ENCODE measurements at regions not wholly inside any gene's neighbourhood (a gene's known extent, or its start where the extent isn't known, plus 50 kb on each side); places are given as distances from the start of the nearest gene placed in this dataset.

GRCh38 chr2:228245601-228246000 lies 64.1 kb upstream of the SPHKAP start:
- ATAC-seq = no peak
- no peak for TF ChIP-seq CSDC2 (CRISPR knock-in tag; IDR thresholded peaks at IDR 0.05)
- no peak for TF ChIP-seq ESRRG (CRISPR knock-in tag; IDR thresholded peaks at IDR 0.05)
- no peak for TF ChIP-seq TOX (CRISPR knock-in tag; IDR thresholded peaks at IDR 0.05; ENCODE audit: borderline replicate concordance)
- no peak for TF ChIP-seq CREB5 (CRISPR knock-in tag; IDR thresholded peaks at IDR 0.05; ENCODE audit: low read depth)
- TF ChIP-seq TCF4 (CRISPR knock-in tag; IDR thresholded peaks at IDR 0.05; ENCODE audit: borderline replicate concordance) = no peak

GRCh38 chr2:228242591-228242990 lies 61.1 kb upstream of the SPHKAP start:
- no peak for TF ChIP-seq OSR1 (CRISPR knock-in tag; IDR thresholded peaks at IDR 0.05)
- TF ChIP-seq POU6F1 (CRISPR knock-in tag; IDR thresholded peaks at IDR 0.05; ENCODE audit: borderline replicate concordance, low read depth) = no peak
- no peak for TF ChIP-seq PPARA (CRISPR knock-in tag; IDR thresholded peaks at IDR 0.05; ENCODE audit: borderline replicate concordance)
- no peak for TF ChIP-seq ISL1 (CRISPR knock-in tag; IDR thresholded peaks at IDR 0.05)
- no peak for TF ChIP-seq TSHZ2 (CRISPR knock-in tag; IDR thresholded peaks at IDR 0.05)
- TF ChIP-seq ESRRG (CRISPR knock-in tag; IDR thresholded peaks at IDR 0.05) = no peak
- no peak for TF ChIP-seq PATZ1 (CRISPR knock-in tag; IDR thresholded peaks at IDR 0.05; ENCODE audit: borderline replicate concordance)
- no peak for TF ChIP-seq ZC3H10 (CRISPR knock-in tag; IDR thresholded peaks at IDR 0.05)
- no peak for TF ChIP-seq ZNF70 (CRISPR knock-in tag; IDR thresholded peaks at IDR 0.05)
- no peak for TF ChIP-seq CSRNP3 (CRISPR knock-in tag; IDR thresholded peaks at IDR 0.05)
- no peak for TF ChIP-seq ZFP3 (CRISPR knock-in tag; IDR thresholded peaks at IDR 0.05)
- no peak for TF ChIP-seq ZNF565 (CRISPR knock-in tag; conservative IDR thresholded peaks at IDR 0.05; ENCODE audit: low read depth)
- TF ChIP-seq BACH2 (CRISPR knock-in tag; IDR thresholded peaks at IDR 0.05; ENCODE audit: borderline replicate concordance) = no peak
- no peak for ATAC-seq

GRCh38 chr2:228239907-228240561 lies 58.5 kb upstream of the SPHKAP start:
- no peak for ATAC-seq
- TF ChIP-seq ZC3H10 (CRISPR knock-in tag; IDR thresholded peaks at IDR 0.05) = no peak
- no peak for TF ChIP-seq PATZ1 (CRISPR knock-in tag; IDR thresholded peaks at IDR 0.05; ENCODE audit: borderline replicate concordance)
- TF ChIP-seq ZNF8 (CRISPR knock-in tag; IDR thresholded peaks at IDR 0.05) = no peak
- no peak for TF ChIP-seq ARNTL (CRISPR knock-in tag; IDR thresholded peaks at IDR 0.05; ENCODE audit: borderline replicate concordance, low read depth)
- TF ChIP-seq ESRRG (CRISPR knock-in tag; IDR thresholded peaks at IDR 0.05) = no peak
- TF ChIP-seq ISL1 (CRISPR knock-in tag; IDR thresholded peaks at IDR 0.05) = no peak
- TF ChIP-seq POU6F1 (CRISPR knock-in tag; IDR thresholded peaks at IDR 0.05; ENCODE audit: borderline replicate concordance, low read depth) = no peak
- TF ChIP-seq CSDC2 (CRISPR knock-in tag; IDR thresholded peaks at IDR 0.05) = no peak
- TF ChIP-seq ZNF565 (CRISPR knock-in tag; conservative IDR thresholded peaks at IDR 0.05; ENCODE audit: low read depth) = no peak
- TF ChIP-seq TCF4 (CRISPR knock-in tag; IDR thresholded peaks at IDR 0.05; ENCODE audit: borderline replicate concordance) = no peak
- no peak for TF ChIP-seq GLIS3 (CRISPR knock-in tag; IDR thresholded peaks at IDR 0.05)
- no peak for TF ChIP-seq CREB5 (CRISPR knock-in tag; IDR thresholded peaks at IDR 0.05; ENCODE audit: low read depth)
- TF ChIP-seq ZFP3 (CRISPR knock-in tag; IDR thresholded peaks at IDR 0.05) = no peak
- TF ChIP-seq BACH2 (CRISPR knock-in tag; IDR thresholded peaks at IDR 0.05; ENCODE audit: borderline replicate concordance) = no peak

Measured in SK-N-SH treated with all-trans-retinoic acid at 6 μM for 48 hours (cell line).